ENCODE measurements at regions not wholly inside any gene's neighbourhood (a gene's known extent, or its start where the extent isn't known, plus 50 kb on each side); places are given as distances from the start of the nearest gene placed in this dataset.

GRCh38 chr7:115088893-115089292, 167.0 kb downstream of the MDFIC start:
- Mint-ChIP-seq H3K4me3 (no peak overlapping the region), H3K4me1 (no peaks in the 10 kb centered on the region), H3K27me3 (no peaks in the 10 kb centered on the region), H3K9me3 (no peaks in the 10 kb centered on the region), H3K27ac (no peak overlapping the region), H3K36me3 (peaks cover 0 to 3% of the 10 kb centered on the region in 2 donors)
- no peak for ATAC-seq (replicated peaks)
- DNase-seq, result no peak

GRCh38 chr7:115087437-115087836, 165.5 kb downstream of the MDFIC start:
- Mint-ChIP-seq H3K4me1 (no peaks in the 10 kb centered on the region), H3K36me3 (peaks cover 0 to 3% of the 10 kb centered on the region in 2 donors), H3K4me3 (no peak overlapping the region), H3K27me3 (no peaks in the 10 kb centered on the region), H3K9me3 (peaks cover 0 to 1% of the 10 kb centered on the region in 2 donors), H3K27ac (no peak overlapping the region)
- DNase-seq, result no peak
- ATAC-seq (replicated peaks), result no peak

- Mint-ChIP-seq H3K27me3 (no peaks in the 10 kb centered on the region), H3K4me3 (no peak overlapping the region), H3K4me1 (no peaks in the 10 kb centered on the region), H3K9me3 (peaks cover 0 to 1% of the 10 kb centered on the region in 2 donors), H3K27ac (no peak overlapping the region), H3K36me3 (peaks cover 0 to 3% of the 10 kb centered on the region in 2 donors)
- no peak for ATAC-seq (replicated peaks)
- DNase-seq, result no peak
Measured at GRCh38 chr7:115086146-115086841, 164.4 kb downstream of the MDFIC start.

GRCh38 chr7:115085421-115085820, 163.5 kb downstream of the MDFIC start:
- Mint-ChIP-seq H3K27ac (no peak overlapping the region), H3K4me3 (no peak overlapping the region), H3K36me3 (peaks cover 0 to 3% of the 10 kb centered on the region in 2 donors), H3K4me1 (no peaks in the 10 kb centered on the region), H3K27me3 (no peaks in the 10 kb centered on the region), H3K9me3 (peaks cover 0 to 1% of the 10 kb centered on the region in 2 donors)
- DNase-seq (no peak), ATAC-seq (replicated peaks) (no peak)

- Mint-ChIP-seq H3K36me3 (peaks cover 0 to 3% of the 10 kb centered on the region in 2 donors), H3K4me1 (no peaks in the 10 kb centered on the region), H3K4me3 (no peak overlapping the region), H3K27ac (no peak overlapping the region), H3K27me3 (no peaks in the 10 kb centered on the region), H3K9me3 (peaks cover 0 to 1% of the 10 kb centered on the region in 2 donors)
- DNase-seq (no peak), ATAC-seq (replicated peaks) (no peak)
Measured at GRCh38 chr7:115083935-115084334, 162.0 kb downstream of the MDFIC start.

GRCh38 chr7:115081772-115082171, 159.9 kb downstream of the MDFIC start:
- peaks cover 0 to 1% of the 10 kb centered on the region in 2 donors for H3K9me3 Mint-ChIP-seq
- no peak overlapping the region for H3K27ac Mint-ChIP-seq
- H3K4me1 Mint-ChIP-seq, result peaks cover 2 to 8% of the 10 kb centered on the region in 2 donors
- H3K27me3 Mint-ChIP-seq, result no peaks in the 10 kb centered on the region
- ATAC-seq (replicated peaks) (no peak), DNase-seq (no peak)
- H3K4me3 Mint-ChIP-seq, result no peak overlapping the region
- peaks cover 0 to 3% of the 10 kb centered on the region in 2 donors for H3K36me3 Mint-ChIP-seq

GRCh38 chr7:115078851-115079250, 157.0 kb downstream of the MDFIC start:
- Mint-ChIP-seq H3K9me3 (peaks cover 0 to 4% of the 10 kb centered on the region in 2 donors), H3K4me1 (peaks cover 2 to 8% of the 10 kb centered on the region in 2 donors), H3K27ac (no peak overlapping the region), H3K36me3 (no peaks in the 10 kb centered on the region), H3K27me3 (no peaks in the 10 kb centered on the region), H3K4me3 (no peak overlapping the region)
- ATAC-seq (replicated peaks) (no peak), DNase-seq (no peak)

- no peak for DNase-seq
- Mint-ChIP-seq H3K27ac (no peak overlapping the region), H3K36me3 (no peaks in the 10 kb centered on the region), H3K9me3 (peaks cover 0 to 3% of the 10 kb centered on the region in 2 donors), H3K4me1 (peaks cover 2 to 11% of the 10 kb centered on the region in 2 donors), H3K4me3 (no peak overlapping the region), H3K27me3 (no peaks in the 10 kb centered on the region)
- ATAC-seq (replicated peaks), result no peak
Measured at GRCh38 chr7:115078386-115078785, 156.5 kb downstream of the MDFIC start.

- H3K4me3 Mint-ChIP-seq, result no peak overlapping the region
- no peaks in the 10 kb centered on the region for H3K36me3 Mint-ChIP-seq
- H3K27me3 Mint-ChIP-seq, result no peaks in the 10 kb centered on the region
- peaks cover 5 to 14% of the 10 kb centered on the region in 2 donors for H3K4me1 Mint-ChIP-seq
- ATAC-seq (replicated peaks), result no peak
- no peak for DNase-seq
- H3K9me3 Mint-ChIP-seq, result peaks cover 0 to 2% of the 10 kb centered on the region in 2 donors
- H3K27ac Mint-ChIP-seq, result no peak overlapping the region
Measured at GRCh38 chr7:115070311-115070710, 148.4 kb downstream of the MDFIC start.

Measured in stimulated activated naive B cell treated with anti-CD40 and anti-IgM and Interleukin-4, amounts not matched to agents 10 μg/mL and 1 μg/mL and 100 μg/mL, for 72 hours (primary cell).